GM19395 (cell line): ENCODE measurements at regions not wholly inside any gene's neighbourhood (a gene's known extent, or its start where the extent isn't known, plus 50 kb on each side); places are given as distances from the start of the nearest gene placed in this dataset.

Source experiments
- ATAC-seq: cut with Tn5 transposase; IDR thresholded peaks from one replicate; pipeline ENCODE4 v1.9.1; 2021; ENCODE audit warnings: mild to moderate bottlenecking, moderate library complexity; ENCODE audit not compliant: unreplicated experiment

DNA sequence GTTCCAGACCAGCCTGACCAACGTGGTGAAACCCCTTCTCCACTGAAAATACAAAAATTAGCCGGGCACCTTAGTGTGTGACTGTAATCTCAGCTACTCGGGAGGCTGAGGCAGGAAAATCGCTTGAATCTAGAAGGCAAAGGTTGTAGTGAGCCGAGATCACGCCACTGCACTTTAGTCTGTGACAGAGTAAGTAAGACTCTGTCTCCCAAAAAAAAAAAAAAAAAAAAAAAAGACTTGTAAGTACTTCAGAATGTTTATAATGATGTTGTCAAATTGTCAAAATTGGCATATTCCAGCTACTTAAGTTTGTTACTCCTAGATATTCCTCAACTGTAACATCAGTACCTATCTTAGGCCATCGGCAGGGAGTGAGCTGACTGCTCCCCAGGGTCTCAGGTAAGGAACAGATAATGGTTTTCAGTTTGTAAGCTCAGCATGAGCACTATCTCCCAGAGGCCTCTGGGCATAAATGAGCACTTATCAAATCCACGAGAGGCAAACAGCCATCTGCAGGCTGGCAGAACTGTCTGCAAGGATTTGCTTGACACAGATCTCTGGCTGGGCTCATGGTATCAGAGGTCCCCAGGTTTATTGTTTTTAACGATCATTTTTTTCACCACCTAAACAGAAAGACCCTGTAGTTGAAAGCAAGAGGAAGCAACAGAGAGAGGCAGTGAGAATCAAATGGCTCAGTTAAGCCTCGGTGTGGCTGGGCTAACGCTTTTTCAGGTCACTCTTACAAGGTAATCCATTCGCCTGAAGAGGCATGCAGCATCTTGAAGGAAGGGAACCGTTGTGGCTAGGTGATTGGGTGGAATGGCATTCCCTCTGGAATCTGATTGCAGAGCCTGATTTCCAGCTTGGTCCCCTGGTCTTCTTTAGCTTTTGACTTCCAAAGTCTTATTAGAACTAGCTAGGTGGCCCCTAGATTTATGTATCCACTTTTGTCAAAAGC lies 115.9 kb downstream of the LY86 start:
- no peak for ATAC-seq

DNA sequence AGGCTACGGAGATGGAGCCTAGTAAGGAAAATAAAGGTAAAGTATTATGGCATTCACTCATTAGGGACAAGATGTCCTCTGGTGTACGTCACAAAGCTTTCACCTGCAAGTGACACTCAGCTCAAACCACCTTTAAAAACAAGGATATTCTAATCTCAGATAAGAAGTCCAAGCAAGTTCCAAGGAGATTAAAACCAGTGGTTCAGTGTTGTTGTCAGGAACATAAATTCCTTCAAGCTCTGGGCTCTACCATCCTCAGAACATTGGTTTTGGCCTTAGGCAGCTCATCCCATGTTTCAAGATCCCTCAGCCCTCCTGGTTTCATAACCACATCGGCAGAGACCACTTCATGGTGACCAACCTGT lies 116.5 kb downstream of the LY86 start:
- no peak for ATAC-seq

DNA sequence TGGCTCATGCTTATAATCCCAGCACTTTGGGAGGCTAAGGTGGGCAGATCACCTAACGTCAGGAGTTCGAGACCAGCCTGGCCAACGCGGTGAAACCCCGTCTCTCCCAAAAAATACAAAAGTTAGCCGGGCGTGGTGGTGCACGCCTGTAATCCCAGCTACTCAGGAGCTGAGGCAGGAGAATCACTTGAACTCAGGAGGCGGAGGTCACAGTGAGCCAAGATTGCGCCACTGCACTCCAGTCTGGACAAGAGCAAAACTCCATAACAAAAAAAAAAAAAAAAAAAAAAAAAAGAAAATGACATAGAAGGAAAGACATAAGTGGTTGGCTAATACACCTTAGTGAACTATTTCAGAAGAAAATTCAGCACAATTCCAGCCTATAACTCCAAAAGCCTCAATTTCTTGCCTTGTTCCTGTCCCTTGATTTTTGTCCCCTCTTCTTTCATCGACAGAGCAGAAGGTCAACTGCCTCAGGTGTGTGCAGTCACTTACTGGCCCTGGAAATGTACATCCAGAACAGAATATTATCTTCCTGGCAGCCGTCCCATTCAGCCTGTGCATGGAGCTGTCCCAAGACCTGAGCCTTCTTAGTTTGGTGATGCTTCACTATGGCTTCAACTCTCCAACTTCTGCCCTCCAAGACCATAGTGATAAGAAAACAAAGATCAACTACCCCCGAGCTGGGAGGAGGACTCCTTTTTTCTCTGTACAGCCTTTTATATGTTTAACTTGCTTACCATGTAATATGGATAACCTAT lies 117.6 kb downstream of the LY86 start:
- no peak for ATAC-seq

DNA sequence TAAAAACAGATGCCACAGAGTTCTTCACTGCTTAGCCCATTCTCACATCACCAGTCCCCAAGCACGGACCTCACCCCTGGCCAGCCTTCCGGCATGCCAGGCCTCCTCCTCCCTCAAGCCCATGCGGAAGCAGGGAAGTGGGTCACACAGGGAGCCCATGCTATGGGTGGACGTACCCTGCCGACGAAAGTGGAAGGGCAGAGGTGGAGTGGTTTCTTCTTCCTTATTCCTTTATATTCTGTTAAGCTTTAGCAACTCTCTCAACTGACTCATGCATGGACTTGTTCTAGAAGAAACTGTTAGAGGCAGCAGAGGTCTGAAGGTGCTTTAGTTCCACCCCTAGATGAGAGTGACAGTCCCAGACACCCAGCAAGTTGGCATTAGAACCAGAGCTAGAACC lies 118.6 kb downstream of the LY86 start:
- ATAC-seq, result no peak

DNA sequence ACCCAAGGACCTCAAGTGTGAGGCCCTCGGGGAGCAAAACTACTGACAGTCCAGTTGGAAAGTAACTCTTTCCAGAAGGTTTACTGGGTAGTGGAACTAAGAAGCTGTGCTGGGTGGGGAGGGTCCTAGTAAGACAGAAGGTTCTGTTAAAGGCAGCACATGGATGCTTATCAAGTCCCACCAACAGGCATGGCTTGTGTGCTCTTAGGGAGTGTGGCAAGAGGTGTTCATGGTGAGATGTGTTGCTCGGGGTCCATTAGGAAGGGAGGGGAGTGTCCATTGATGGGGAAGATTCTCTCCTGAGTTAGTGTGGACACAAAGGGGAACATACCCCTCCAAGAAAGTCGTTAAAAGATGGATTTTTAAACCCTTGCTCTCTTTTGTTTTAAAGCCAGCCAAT lies 120.6 kb downstream of the LY86 start:
- ATAC-seq, result no peak

DNA sequence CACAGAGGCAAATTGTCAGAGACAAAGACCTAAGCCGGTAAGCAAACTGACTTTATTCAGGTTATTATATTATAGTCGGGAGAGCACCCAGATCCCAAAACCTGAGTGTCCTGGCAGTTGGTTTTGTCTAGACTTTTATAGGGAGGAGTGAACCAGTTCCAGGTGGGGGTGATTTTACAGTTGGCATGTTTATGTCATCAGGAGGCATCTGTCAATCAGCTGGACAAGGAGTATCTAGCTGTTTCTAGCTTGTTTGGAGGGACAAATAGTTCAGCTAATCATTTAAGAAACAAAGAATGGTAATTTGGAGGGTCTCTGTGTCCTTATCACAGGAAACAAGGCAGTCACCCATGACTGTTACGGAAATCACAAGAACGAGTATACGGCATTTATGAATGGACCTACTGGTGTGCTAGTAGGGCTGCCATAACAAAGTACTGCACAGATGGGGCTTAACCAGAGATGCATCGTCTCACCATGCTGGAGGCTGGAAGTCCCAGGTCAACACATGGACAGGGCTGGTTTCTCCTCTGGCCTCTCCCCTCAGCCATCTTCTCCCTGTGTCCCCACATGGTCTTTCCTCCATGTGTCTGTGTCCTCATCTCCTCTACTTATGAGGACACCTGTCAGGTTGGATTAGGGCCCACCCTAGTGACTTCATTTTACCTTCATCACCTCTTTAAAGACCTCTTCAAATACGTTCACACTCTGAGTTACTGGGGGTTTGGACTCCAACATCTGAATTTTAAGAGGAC lies 122.7 kb downstream of the LY86 start:
- ATAC-seq, result no peak

DNA sequence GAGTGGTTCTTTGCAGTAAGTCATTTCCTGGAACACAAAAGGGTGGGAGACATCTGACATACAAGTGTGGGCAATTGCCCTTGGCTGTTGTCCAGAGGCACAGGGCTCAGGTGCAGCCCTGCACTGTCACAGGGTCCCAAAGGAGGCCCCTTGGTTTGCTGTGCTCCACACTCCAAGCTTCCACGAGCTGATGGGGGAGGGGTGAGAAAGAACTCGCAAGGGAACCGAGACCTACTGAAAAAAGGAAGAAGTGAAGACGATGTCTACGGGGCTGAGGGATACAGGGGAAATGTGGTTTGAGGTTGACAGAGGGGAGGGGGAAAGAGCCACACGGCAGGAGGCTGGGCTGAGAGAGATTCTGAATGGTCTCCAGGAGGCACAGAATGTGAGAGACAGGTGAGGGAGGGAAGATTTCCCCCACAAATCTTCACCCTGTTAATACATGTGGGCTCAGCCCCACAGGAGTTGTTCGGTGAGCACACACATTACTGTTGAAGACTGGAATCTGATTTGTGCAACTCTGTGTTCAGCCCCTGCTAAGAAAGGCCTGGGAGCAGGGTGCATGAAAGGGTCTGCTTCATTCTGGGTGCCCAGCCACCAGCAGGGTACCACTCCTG lies 123.4 kb downstream of the LY86 start:
- ATAC-seq, result peak; percentile 60

DNA sequence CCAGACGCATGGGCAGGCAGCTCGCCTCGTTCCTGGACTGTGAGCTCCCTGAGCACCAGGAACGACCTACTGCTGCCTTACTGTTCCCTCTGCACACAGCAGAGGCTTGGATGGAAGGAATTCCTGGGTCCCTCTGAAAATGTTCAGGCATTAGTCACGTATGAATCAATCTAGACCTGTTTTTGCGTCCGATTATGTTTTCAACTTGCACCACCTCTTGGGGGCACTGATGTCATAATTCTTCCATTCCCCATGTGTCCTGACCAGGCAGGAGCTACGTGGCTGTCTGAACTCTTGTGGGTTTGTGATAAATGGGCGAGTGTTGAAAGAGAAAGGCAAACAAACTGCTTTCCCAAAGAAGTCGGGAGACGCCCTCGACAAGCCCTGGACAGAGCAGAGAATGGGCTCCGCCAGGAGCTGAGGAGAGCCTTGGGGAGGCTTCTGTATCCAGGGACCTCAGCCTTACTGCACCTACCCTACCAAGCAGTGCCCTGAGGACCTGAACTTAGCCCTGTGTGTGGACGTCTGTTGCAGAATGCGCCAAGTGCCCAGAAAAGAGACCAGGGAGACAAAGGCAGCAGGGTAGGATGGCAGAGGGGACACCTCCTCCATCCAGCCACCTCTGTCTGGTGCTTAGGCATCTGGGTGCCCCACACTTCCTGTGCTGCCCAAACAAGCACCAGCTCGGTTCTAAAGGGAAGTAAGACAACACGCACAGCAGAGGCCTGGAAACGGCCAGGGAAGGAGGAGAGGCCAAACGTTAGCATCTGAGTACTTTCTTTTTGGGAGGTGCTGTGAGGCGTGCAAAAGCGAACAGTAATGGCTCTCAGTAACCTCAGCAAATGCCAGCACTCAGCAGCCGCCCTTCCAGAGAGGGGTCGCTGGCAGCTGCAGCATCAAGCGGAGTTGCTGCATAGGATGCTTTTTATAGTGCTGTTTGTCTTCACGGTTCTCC lies 124.2 kb downstream of the LY86 start:
- peak; percentile 45 for ATAC-seq

DNA sequence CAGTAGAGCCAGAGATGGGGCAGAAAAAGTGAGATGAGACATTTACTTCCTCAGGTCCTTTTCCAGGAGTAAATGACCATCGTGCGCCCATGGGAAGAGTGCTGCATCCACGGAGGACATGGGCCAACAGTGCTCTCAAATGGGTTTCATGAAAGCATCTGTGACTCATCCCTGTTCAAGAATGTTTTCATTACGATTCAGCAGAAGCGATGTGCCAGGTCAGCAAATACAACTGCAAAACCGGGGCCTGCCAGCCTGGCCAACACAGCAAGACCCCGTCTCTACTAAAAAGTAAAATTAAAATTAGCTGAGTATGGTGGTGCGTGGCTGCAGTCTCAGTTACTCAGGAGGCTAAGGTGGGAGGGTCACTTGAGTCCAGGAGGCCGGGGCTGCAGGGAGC lies 125.1 kb downstream of the LY86 start:
- ATAC-seq, result no peak

DNA sequence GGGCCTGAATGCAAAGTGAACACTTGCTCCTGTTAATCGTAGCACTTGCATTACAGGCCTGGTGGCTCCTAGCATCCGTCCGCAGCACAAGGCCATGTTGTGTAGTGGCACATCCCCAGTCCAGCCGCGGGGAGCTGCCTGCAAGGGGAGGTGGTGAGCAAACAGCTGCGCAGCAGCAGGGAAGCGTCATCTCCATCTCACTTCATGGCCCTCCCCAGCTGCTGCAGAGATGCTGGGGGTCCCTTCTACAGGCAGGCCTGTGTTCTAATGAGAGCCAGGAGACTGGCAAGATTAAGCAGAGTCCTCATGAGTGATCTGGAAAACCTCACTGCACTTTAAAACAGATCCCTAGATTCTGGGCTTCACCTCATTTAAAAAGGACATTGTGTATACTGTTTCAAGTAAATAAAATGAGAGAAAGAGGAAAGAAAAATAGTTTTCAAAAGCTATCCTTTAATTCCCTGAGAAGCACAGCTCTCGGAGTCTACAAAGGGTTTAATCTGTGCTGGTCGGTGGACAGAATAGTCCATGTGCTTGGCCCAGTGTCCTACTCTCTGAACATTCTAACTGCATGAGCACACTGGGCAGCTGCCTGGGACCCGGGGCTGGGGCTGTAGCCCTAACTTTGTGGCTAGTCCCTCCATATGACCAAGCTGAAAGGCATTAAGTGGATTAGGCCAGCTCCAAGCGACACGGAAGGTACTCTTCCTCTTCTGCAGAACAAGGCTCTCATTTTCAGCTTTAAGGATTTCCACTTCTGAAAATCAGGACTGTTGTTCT lies 125.8 kb downstream of the LY86 start:
- ATAC-seq, result no peak

DNA sequence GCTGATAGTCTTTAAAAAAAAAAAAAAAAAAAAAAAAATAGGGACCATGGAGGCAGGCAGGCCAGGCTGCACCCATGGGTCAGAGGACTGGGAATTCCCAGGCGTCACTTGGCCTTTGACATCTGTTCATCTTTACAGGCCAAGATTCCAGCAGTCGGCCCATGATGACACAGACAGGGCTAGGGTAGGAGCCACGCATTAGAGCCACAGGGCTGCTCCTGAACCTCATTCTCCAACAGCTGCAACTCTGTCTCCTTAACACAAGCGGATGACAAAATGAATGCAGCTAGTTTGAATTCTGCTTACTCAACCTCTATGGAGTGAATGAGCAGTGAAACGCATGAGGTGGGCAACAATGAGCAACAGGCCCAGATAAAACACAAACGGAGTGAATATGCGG lies 126.4 kb downstream of the LY86 start:
- ATAC-seq, result no peak

DNA sequence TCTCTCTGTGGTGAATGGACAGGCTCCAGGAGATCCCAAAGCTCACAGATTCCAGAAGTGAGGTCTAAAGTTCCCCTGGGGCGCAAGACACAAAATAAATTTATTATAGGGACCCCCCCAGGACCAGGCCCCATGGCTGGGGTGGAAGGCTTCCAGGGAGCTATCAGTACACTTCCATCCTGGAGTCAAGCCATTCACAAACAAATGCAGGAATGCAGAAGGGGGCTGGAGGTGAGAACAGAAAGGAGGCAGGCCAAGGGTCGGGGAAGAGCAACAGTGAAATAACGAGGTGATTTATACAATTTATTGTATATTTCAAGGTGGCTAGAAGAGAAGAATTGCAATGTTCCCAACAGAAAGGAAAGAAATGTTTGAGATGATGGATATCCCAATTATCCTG lies 126.9 kb downstream of the LY86 start:
- no peak for ATAC-seq

DNA sequence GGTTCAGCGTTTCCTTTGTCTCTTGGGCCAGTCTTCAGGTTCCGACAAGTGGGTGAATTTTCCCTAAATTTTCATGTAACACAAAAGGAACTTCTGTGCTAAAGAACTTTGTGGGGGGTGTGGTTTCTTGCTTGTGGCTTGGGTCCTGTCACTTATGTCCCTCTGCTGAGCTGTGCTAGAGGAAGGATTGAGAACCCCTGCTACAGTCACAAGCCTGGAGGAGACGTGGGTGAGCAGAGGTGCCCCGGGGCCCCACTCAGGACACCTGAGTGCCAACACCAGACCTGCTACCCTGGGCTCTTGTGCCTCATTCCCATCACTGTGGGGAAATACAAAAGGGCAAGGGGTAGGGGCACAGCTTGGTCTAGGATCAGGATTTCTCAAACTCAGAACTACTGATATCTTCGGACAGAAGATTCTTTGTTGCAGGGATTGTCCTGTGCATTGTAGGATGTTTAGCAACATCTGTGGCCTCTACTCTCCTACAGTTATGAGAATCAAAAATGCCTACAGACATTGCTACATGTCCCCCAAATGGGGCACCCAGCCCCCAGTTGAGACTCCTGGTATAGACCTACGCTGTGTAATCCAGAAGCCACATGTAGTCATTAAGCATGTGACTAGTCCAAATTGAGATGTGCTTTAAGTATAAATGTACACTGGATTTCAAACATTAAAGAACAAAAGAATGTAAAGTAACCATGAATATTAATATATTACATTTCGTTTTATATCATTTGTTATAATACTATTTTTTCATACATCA lies 128.7 kb downstream of the LY86 start:
- ATAC-seq, result no peak

DNA sequence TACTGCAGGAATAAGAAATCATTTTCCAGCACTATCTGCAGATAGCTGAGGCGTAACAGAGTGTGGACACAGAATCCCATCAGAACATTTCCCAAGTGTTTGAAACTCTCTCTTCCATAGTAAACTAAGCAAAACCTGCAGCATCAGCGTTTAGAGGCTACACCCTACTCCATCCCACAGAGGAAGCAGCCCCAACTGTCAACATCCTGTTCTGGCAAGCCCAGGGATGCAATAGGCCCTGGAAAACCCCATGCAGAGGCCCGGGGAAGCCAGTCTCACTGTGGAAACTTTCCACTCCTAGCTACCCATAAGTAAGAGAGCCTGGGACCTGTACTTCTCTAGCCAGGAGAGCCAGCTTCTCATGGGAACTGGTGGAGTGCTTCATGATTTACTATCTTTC lies 129.4 kb downstream of the LY86 start:
- no peak for ATAC-seq

DNA sequence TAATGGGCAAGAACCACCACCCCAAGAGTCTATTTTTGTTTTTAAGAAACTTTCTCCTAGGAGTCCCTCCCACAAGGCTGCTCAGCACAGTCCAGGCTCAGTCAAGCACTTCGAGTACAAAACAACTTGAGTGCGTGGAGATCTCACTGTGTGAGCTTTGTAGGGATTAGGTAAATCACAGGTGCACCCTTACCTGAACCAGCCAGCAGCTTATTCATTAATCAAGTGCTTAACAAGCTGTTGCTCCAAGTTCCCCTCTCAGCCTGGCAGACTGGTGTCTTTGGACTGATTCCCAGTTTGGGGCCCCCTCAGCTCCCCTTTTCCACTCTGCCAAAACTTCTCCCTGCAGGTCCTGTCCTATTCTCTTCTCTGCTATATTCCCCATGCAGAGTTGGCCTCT lies 133.1 kb downstream of the LY86 start:
- ATAC-seq, result no peak

DNA sequence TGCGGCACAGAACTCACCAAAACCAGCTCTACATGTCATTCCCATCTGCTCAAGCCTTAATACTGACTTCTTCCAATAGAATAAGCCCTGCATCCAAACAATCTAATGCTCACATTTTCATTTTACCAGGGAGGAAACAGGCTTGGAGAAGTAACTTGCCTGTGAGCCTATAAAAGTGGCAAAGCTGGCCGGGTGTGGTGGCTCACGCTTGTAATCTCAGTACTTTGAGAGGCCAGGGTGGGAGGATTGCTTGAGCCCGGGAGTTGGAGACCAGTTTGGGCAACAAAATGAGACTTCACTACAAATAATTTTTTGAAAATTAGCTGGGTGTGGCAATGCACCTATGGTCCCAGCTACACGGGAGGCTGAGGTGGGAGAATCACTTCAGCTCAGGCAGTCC lies 133.7 kb downstream of the LY86 start:
- no peak for ATAC-seq

DNA sequence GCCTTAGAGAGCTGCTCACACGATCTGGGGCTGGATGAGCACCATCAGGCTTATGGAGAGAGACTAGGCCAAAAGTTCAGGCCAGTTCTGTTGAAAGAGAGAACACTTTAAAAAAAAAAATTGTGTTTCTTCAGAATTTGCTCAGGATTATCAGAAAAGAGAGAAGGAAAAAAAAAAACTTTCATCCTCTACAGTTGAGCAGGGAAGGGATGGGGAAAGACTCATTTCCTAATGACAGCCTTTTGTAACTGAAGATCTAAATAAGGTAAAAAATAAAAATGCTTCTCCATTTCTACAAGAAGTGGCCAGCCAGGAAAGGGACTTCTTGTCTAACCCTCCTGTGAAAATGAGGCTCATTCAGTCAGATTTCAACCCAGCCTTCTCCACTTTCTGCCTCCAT lies 134.8 kb downstream of the LY86 start:
- no peak for ATAC-seq

DNA sequence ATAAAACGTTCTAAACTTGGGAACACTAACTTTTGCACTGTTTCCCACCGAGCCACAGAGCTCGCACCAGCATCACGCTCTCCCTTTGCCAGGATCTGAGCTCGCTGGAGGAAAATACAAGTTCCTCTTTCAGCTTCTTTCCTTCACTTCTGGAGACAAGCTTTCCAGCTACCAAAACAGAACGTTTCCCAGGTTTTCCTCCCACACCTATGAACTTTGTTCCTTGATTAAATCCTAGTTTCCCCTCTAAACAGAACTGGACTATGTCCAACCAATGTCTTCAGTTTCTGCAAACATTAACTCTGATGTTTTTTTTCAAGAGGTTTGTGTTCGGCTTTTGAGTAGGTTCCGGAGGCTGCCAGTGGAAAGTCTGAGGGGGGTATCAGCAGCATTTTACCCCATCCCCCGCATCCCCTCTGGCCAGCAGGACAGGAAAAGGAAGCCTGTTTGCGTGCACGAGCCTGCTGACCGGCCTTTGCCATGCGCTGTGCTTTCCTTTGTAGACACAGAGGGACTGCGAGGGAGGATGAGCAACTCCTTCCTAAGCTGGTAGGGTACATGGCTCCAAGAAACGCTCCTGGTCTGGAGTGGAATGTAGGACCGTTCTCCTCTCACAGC lies 135.5 kb downstream of the LY86 start:
- no peak for ATAC-seq
